MM.1S (cell line): ENCODE measurements at regions not wholly inside any gene's neighbourhood (a gene's known extent, or its start where the extent isn't known, plus 50 kb on each side); places are given as distances from the start of the nearest gene placed in this dataset.

Experiments
- DNase-seq: peaks from one replicate; pipeline ENCODE4 v3.0.0-alpha.2; 2015
- H2AFZ ChIP-seq: fragments of 300-600 bp; sonication (generic); 2 replicates; pipeline ENCODE4 v1.6.0; 2016; ENCODE audit warnings: antibody characterized with exemption, low read length
- H3F3A ChIP-seq: fragments of 300-600 bp; sonication (generic); 2 replicates; pipeline ENCODE4 v1.6.1; 2016; ENCODE audit warnings: mild to moderate bottlenecking, antibody characterized with exemption, low read length, moderate library complexity, mixed read lengths; ENCODE audit not compliant: insufficient read depth
- H3K27ac ChIP-seq: fragments of 300-600 bp; sonication (generic); 2 replicates; pipeline ENCODE4 v1.5.1; 2016; ENCODE audit warnings: mild to moderate bottlenecking, low read length
- H3K27me3 ChIP-seq: fragments of 300-600 bp; sonication (generic); replicated peaks from 2 replicates; pipeline ENCODE4 v1.6.0; 2016; ENCODE audit warnings: low read length; ENCODE audit not compliant: insufficient read depth
- H3K36me3 ChIP-seq: fragments of 300-600 bp; sonication (generic); replicated peaks from 2 replicates; pipeline ENCODE4 v1.6.1; 2016; ENCODE audit warnings: mild to moderate bottlenecking, low read length, mixed read lengths; ENCODE audit not compliant: insufficient read depth
- H3K4me1 ChIP-seq: fragments of 300-600 bp; sonication (generic); 2 replicates; pipeline ENCODE4 v1.6.1; 2016; ENCODE audit warnings: low read length, mixed read lengths
- H3K4me2 ChIP-seq: fragments of 300-600 bp; sonication (generic); 2 replicates; pipeline ENCODE4 v1.6.0; 2016; ENCODE audit warnings: low read depth, low read length
- H3K4me3 ChIP-seq: fragments of 300-600 bp; sonication (generic); 2 replicates; pipeline ENCODE4 v1.5.1; 2016; ENCODE audit warnings: low read length, mixed read lengths
- H3K79me2 ChIP-seq: fragments of 300-600 bp; sonication (generic); 2 replicates; pipeline ENCODE4 v1.6.1; 2016; ENCODE audit warnings: mixed run types, low read length, mixed read lengths
- H3K9ac ChIP-seq: fragments of 300-600 bp; sonication (generic); 2 replicates; pipeline ENCODE4 v1.6.1; 2016; ENCODE audit warnings: low read length, mixed read lengths
- H3K9me2 ChIP-seq: fragments of 300-600 bp; sonication (generic); replicated peaks from 2 replicates; pipeline ENCODE4 v1.6.1; 2016; ENCODE audit warnings: mild to moderate bottlenecking, low read length, mixed read lengths; ENCODE audit not compliant: insufficient read depth
- H3K9me3 ChIP-seq: fragments of 300-600 bp; sonication (generic); replicated peaks from 2 replicates; pipeline ENCODE4 v1.6.1; 2016; ENCODE audit warnings: mild to moderate bottlenecking, low read length, mixed read lengths; ENCODE audit not compliant: insufficient read depth
- H4K20me1 ChIP-seq: fragments of 300-600 bp; sonication (generic); 2 replicates; pipeline ENCODE4 v1.6.1; 2016; ENCODE audit warnings: mild to moderate bottlenecking, low read length, moderate library complexity, mixed read lengths; ENCODE audit not compliant: insufficient read depth
- EZH2 ChIP-seq: fragments of 300-600 bp; sonication (generic); optimal IDR thresholded peaks from 2 replicates; pipeline ENCODE3; 2017; ENCODE audit warnings: low read depth, mild to moderate bottlenecking, antibody characterized with exemption, low read length, mixed read lengths
- EZH2phosphoT487 ChIP-seq: fragments of 300-600 bp; sonication (generic); IDR thresholded peaks from 2 replicates; pipeline ENCODE4 v1.6.1; 2018; ENCODE audit warnings: antibody characterized with exemption, low read length
- TF ChIP-seq, protein P1 (sequence below): fragments of 300-600 bp; sonication (generic); IDR thresholded peaks from 2 replicates; pipeline ENCODE4 v1.5.1; 2016; ENCODE audit warnings: antibody characterized with exemption, low read length, mixed read lengths

DNA sequence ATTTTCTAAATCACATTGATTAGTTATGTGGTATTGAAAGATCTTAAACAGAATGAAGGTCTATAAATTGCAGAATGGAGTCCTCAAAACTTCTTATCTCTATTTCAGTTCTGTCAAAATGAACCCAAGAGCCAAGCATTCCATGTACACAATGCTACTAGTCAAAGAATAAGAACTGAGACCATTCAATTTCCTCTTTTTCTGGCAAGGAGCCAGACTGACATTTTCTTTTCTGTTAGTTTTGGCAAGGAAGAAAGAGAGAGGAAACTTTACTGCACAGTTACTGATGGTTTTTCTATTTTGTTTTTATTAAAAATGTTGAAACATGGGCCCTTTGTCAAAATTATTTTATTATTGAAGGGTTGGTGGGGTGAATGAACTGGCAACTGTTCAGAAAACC lies 181.8 kb upstream of the FERD3L start:
- Histone ChIP-seq H3F3A (no peaks in the 10 kb centered on the region), H3K4me1 (no peaks in the 10 kb centered on the region), H3K79me2 (no peaks in the 10 kb centered on the region), H2AFZ (no peak overlapping the region), H3K27ac (no peak overlapping the region), H3K9ac (no peak overlapping the region), H3K4me3 (no peak overlapping the region), H3K9me3 (no peaks in the 10 kb centered on the region), H3K27me3 (no peaks in the 10 kb centered on the region), H3K36me3 (no peaks in the 10 kb centered on the region), H3K4me2 (no peak overlapping the region), H3K9me2 (no peaks in the 10 kb centered on the region), H4K20me1 (no peaks in the 10 kb centered on the region)
- no peak for DNase-seq
- TF ChIP-seq, protein P1, sequence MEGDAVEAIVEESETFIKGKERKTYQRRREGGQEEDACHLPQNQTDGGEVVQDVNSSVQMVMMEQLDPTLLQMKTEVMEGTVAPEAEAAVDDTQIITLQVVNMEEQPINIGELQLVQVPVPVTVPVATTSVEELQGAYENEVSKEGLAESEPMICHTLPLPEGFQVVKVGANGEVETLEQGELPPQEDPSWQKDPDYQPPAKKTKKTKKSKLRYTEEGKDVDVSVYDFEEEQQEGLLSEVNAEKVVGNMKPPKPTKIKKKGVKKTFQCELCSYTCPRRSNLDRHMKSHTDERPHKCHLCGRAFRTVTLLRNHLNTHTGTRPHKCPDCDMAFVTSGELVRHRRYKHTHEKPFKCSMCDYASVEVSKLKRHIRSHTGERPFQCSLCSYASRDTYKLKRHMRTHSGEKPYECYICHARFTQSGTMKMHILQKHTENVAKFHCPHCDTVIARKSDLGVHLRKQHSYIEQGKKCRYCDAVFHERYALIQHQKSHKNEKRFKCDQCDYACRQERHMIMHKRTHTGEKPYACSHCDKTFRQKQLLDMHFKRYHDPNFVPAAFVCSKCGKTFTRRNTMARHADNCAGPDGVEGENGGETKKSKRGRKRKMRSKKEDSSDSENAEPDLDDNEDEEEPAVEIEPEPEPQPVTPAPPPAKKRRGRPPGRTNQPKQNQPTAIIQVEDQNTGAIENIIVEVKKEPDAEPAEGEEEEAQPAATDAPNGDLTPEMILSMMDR = no peak
- TF ChIP-seq EZH2phosphoT487 (no peak), EZH2 (no peak)

DNA sequence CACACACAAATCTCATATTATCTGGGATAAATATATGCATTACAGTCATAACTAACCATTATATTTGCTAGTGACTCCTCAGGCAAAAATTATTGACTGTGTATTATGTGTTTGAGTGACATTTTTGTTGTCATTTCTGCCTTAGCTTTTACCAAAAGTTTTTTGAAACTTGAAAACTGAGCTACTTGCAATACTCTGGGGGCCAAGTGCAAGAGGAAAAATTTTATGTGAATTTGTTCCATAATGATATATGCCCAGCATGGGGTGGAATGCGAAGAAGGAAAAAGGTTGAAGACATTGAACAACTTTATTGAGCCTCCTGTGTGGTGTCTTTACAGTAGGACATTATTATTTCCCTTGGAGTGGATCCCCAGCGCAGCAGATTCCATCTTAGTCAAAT lies 176.8 kb upstream of the FERD3L start:
- H4K20me1 ChIP-seq = no peaks in the 10 kb centered on the region
- H3F3A ChIP-seq = no peaks in the 10 kb centered on the region
- H3K9ac ChIP-seq = no peak overlapping the region
- H3K9me3 ChIP-seq = no peaks in the 10 kb centered on the region
- DNase-seq = no peak
- H3K4me2 ChIP-seq = no peak overlapping the region
- H2AFZ ChIP-seq = no peak overlapping the region
- no peaks in the 10 kb centered on the region for H3K9me2 ChIP-seq
- H3K27me3 ChIP-seq = no peaks in the 10 kb centered on the region
- no peak overlapping the region for H3K27ac ChIP-seq
- H3K4me1 ChIP-seq = no peaks in the 10 kb centered on the region
- no peaks in the 10 kb centered on the region for H3K79me2 ChIP-seq
- no peak overlapping the region for H3K4me3 ChIP-seq
- no peaks in the 10 kb centered on the region for H3K36me3 ChIP-seq
- no peak for TF ChIP-seq EZH2phosphoT487
- no peak for TF ChIP-seq EZH2
- TF ChIP-seq, protein P1 = no peak

DNA sequence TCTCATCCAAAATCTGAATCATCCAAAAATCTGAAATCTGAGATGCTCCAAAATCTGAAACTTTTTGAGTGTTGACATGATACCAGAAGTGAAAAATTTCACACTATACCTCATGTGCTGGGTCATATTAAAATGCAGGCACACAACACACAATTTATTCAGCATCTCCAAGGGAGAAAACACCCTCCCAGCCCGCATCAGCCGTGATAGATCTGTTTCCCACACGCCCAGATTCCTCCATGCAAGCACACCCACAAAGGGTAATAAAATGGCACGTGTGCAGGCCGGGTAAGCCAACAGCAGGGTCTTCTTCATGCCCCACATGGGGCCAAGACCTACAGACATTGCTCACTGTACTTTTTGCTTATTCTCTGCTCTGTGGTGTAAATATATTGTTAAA lies 173.1 kb upstream of the FERD3L start:
- Histone ChIP-seq H3K4me2 (no peak overlapping the region), H3K9me3 (no peaks in the 10 kb centered on the region), H3K27me3 (no peaks in the 10 kb centered on the region), H3K4me1 (no peaks in the 10 kb centered on the region), H3K79me2 (no peaks in the 10 kb centered on the region), H3K4me3 (no peak overlapping the region), H3K36me3 (no peaks in the 10 kb centered on the region), H2AFZ (no peak overlapping the region), H3K27ac (no peak overlapping the region), H3K9ac (no peak overlapping the region), H4K20me1 (no peaks in the 10 kb centered on the region), H3F3A (no peaks in the 10 kb centered on the region), H3K9me2 (no peaks in the 10 kb centered on the region)
- TF ChIP-seq EZH2phosphoT487 (no peak), EZH2 (no peak)
- TF ChIP-seq, protein P1 = no peak
- no peak for DNase-seq
